ENCODE measurements at regions not wholly inside any gene's neighbourhood (a gene's known extent, or its start where the extent isn't known, plus 50 kb on each side); places are given as distances from the start of the nearest gene placed in this dataset.

GRCh38 chr5:68048516-68048915 is 167.0 kb upstream of the PIK3R1 start:
- TF ChIP-seq, protein P1, sequence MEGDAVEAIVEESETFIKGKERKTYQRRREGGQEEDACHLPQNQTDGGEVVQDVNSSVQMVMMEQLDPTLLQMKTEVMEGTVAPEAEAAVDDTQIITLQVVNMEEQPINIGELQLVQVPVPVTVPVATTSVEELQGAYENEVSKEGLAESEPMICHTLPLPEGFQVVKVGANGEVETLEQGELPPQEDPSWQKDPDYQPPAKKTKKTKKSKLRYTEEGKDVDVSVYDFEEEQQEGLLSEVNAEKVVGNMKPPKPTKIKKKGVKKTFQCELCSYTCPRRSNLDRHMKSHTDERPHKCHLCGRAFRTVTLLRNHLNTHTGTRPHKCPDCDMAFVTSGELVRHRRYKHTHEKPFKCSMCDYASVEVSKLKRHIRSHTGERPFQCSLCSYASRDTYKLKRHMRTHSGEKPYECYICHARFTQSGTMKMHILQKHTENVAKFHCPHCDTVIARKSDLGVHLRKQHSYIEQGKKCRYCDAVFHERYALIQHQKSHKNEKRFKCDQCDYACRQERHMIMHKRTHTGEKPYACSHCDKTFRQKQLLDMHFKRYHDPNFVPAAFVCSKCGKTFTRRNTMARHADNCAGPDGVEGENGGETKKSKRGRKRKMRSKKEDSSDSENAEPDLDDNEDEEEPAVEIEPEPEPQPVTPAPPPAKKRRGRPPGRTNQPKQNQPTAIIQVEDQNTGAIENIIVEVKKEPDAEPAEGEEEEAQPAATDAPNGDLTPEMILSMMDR (IDR thresholded peaks at IDR 0.05; ENCODE audit: insufficient read depth, low read depth, low read length) = no peak
- no peak for TF ChIP-seq EZH2 (IDR thresholded peaks at IDR 0.05; ENCODE audit: insufficient read depth, low read length)

All from astrocyte (in vitro differentiated cells and primary cell).